HL-60 (cell line): ENCODE measurements at regions not wholly inside any gene's neighbourhood (a gene's known extent, or its start where the extent isn't known, plus 50 kb on each side); places are given as distances from the start of the nearest gene placed in this dataset.

ENCODE experiments used
- DNase-seq, 2 experiments: peaks; one replicate each; pipeline ENCODE4 v3.0.0-alpha.2; 2010 to 2020; ENCODE audit warnings: low read depth in 1 of 2, low spot score in 1 of 2
- H3K27ac ChIP-seq: fragments of 250-450 bp; sonication (Bioruptor Pico); replicated peaks from 2 replicates; pipeline ENCODE4 v1.5.1; 2020; ENCODE audit warnings: mild to moderate bottlenecking, moderate library complexity
- H3K27me3 ChIP-seq: fragments of 250-450 bp; sonication (Bioruptor Pico); 2 replicates; pipeline ENCODE4 v1.5.1; 2021; ENCODE audit warnings: mild to moderate bottlenecking, moderate library complexity; ENCODE audit not compliant: insufficient read depth, poor library complexity, severe bottlenecking
- H3K4me3 ChIP-seq: replicated peaks from 2 replicates; pipeline ENCODE4 v1.5.1; 2011; ENCODE audit warnings: mild to moderate bottlenecking, control low read depth, low read length; ENCODE audit not compliant: insufficient read depth
- CTCF ChIP-seq: IDR thresholded peaks from one replicate; pipeline ENCODE4 v1.5.1; 2011; ENCODE audit warnings: low read length, control low read depth, inconsistent platforms; ENCODE audit not compliant: insufficient read depth
- GABPA ChIP-seq: IDR thresholded peaks from 2 replicates; pipeline ENCODE4 v1.6.1; 2012; ENCODE audit warnings: low read depth
- POLR2AphosphoS5 ChIP-seq: IDR thresholded peaks from 2 replicates; pipeline ENCODE4 v1.6.1; 2012; ENCODE audit warnings: low read depth
- REST ChIP-seq: IDR thresholded peaks from 2 replicates; pipeline ENCODE4 v1.6.1; 2012; ENCODE audit warnings: low read depth; ENCODE audit not compliant: insufficient replicate concordance
- SPI1 ChIP-seq: IDR thresholded peaks from 2 replicates; pipeline ENCODE4 v1.6.1; 2012; ENCODE audit warnings: low read depth, mild to moderate bottlenecking, borderline replicate concordance

GRCh38 chr1:5645135-5645399 is 347.2 kb downstream of the NPHP4 start:
- TF ChIP-seq POLR2AphosphoS5 (no peak), CTCF (no peak), SPI1 (no peak), GABPA (no peak), REST (no peak)
- DNase-seq = no peak
- Histone ChIP-seq H3K4me3 (no peak overlapping the region), H3K27me3 (no peaks in the 10 kb centered on the region), H3K27ac (no peak overlapping the region)

- no peak overlapping the region for H3K4me3 ChIP-seq
- H3K27ac ChIP-seq = no peak overlapping the region
- no peaks in the 10 kb centered on the region for H3K27me3 ChIP-seq
- no peak for DNase-seq
- no peak for TF ChIP-seq POLR2AphosphoS5
- no peak for TF ChIP-seq REST
- TF ChIP-seq SPI1 = no peak
- TF ChIP-seq GABPA = no peak
- TF ChIP-seq CTCF = no peak
These were observed 347.7 kb downstream of the NPHP4 start for GRCh38 chr1:5644281-5645134.

- no peak for DNase-seq
- H3K4me3 ChIP-seq = no peak overlapping the region
- H3K27ac ChIP-seq = no peak overlapping the region
- H3K27me3 ChIP-seq = no peaks in the 10 kb centered on the region
- TF ChIP-seq SPI1 (no peak), POLR2AphosphoS5 (no peak), CTCF (no peak), REST (no peak), GABPA (no peak)
These were observed 348.7 kb downstream of the NPHP4 start for GRCh38 chr1:5643360-5644107.
